Activated naive CD4-positive, alpha-beta T cell treated with Interleukin-2 at 50 U/mL for 16 hours (primary cell): ENCODE measurements at regions not wholly inside any gene's neighbourhood (a gene's known extent, or its start where the extent isn't known, plus 50 kb on each side); places are given as distances from the start of the nearest gene placed in this dataset.

Experiments
- DNase-seq: peaks from one replicate; pipeline ENCODE4 v3.0.0-alpha.2; 2020

GRCh38 chr2:16006537-16007166, 66.3 kb downstream of the MYCN start:
- no peak for DNase-seq

GRCh38 chr2:16005816-16006536, 65.6 kb downstream of the MYCN start:
- DNase-seq, result no peak

GRCh38 chr2:16005389-16005788, 65.0 kb downstream of the MYCN start:
- no peak for DNase-seq

GRCh38 chr2:16003809-16004208, 63.5 kb downstream of the MYCN start:
- no peak for DNase-seq

- no peak for DNase-seq
Observed at GRCh38 chr2:16003152-16003551, 62.8 kb downstream of the MYCN start.

- no peak for DNase-seq
Observed at GRCh38 chr2:16002575-16002974, 62.2 kb downstream of the MYCN start.

GRCh38 chr2:16002144-16002543, 61.8 kb downstream of the MYCN start:
- DNase-seq, result no peak

- no peak for DNase-seq
Observed at GRCh38 chr2:16000642-16001041, 60.3 kb downstream of the MYCN start.

GRCh38 chr2:15999596-16000469, 59.5 kb downstream of the MYCN start:
- DNase-seq, result no peak

GRCh38 chr2:15997728-15998280, 57.5 kb downstream of the MYCN start:
- DNase-seq, result no peak

GRCh38 chr2:15996536-15997423, 56.4 kb downstream of the MYCN start:
- no peak for DNase-seq
